ENCODE measurements at regions not wholly inside any gene's neighbourhood (a gene's known extent, or its start where the extent isn't known, plus 50 kb on each side); places are given as distances from the start of the nearest gene placed in this dataset.
"Not testable (repeated sequence)": the region's sequence is repeated elsewhere in the genome, so short reads cannot be mapped to it uniquely, and the experiment has no call there.

DNA sequence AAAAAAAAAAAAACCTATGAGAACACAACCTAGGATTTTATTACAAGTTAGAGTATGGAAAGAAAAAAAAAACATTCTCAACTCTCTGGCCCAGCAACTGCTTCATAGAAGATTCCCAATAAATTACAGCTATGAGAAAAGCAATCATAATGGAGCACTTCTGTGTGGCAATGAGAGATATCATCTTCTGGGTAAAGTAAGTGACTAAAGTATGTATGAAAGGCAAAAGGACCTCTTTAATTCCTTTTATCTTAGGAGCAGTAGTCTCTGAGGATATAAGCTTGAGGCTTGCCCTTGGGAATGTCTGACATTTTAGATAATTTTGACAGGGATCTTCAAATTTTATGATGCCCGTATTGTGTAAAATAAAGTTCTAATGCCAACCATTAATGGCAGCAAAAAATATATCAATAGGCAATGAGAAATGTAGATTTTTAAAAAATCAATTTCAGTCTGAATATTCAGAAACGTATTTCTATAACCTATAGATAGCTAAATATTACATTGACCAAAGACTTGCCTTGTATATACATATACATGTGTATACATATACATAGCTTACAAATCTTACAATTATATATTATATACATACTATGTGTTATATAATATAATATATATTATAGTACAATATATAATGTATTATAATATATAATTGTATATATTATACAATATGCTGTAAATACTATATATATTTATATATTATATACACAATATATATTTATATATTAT lies 823.9 kb upstream of the SLITRK1 start:
- no peak for DNase-seq (ENCODE audit: insufficient read length, low spot score)

DNA sequence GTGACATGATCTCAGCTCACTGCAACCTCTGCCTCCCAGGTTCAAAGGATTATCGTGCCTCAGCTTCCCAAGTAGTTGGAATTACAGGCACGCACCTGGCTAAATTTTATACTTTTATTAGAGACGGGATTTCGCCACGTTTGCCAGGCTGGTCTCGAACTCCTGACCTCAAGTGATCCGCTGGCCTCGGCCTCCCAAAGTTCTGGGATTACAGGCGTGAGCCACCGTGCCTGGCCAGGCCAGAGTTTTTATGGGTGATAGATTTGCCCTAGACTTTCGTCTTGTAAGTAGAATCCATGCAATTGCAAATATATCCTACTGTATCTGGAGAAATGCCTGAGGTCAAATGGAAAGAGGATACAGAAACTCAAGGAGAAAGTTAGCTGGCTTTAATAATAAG lies 819.9 kb upstream of the SLITRK1 start:
- FAIRE-seq (no peak), DNase-seq (ENCODE audit: insufficient read length, low spot score) (no peak)

More for the DNA sequence above, 823.9 kb upstream of the SLITRK1 start:
- no peak for FAIRE-seq

DNA sequence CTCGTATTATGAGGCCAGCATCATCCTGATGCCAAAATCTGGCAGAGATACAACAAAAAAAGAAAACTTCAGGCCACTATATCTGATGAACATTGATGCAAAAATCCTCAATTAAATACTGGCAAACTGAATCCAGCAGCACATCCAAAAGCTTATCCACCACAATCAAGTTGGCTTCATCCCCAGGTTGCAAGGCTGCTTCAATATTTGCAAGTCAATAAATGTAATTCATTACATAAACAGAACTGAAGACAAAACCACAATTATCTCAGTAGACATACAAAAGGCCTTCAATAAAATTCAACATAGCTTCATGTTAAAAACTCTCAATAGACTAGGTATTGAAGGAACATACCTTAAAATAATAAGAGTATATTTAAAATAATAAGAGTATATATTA lies 815.3 kb upstream of the SLITRK1 start:
- DNase-seq (ENCODE audit: insufficient read length, low spot score); FAIRE-seq: not testable (repeated sequence)

DNA sequence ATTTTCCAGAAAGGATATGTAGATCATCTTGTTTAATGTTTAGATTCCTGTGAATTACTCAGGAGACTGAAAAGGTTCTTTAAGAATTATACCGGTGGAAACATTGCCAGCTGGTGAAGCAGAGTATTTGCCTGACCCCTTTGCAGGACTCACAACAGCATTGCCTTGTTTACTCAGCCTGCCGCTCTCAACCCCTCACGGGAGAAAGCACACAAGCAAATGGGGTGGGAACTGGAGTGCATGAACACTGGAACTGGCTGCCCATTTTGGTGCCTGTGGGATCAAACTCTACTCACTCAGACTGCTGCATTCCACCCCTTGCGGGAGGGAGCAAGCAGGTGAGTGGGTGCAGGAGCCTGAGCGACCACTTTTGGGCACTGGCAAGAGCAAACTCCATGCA lies 804.7 kb upstream of the SLITRK1 start:
- FAIRE-seq, result no peak
- DNase-seq (ENCODE audit: insufficient read length, low spot score), result no peak

DNA sequence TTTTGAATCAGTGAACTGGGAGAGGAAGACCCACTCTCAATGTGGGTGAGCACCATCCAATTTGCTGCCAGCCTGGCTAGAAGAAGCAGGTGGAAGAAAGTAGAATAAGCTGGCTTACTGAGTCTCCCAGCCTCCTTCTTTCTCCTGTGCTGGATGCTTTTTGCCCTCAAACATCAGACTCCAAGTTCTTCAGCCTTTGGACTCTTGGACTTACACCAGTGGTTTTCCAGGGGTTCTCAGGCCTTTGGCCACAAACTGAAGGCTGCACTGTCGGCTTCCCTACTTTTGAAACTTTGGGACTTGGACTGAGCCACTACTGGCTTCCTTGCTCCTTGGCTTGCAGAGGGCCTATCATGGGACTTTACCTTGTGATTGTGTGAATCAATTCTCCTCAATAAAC lies 804.2 kb upstream of the SLITRK1 start:
- FAIRE-seq (no peak), DNase-seq (ENCODE audit: insufficient read length, low spot score) (no peak)

DNA sequence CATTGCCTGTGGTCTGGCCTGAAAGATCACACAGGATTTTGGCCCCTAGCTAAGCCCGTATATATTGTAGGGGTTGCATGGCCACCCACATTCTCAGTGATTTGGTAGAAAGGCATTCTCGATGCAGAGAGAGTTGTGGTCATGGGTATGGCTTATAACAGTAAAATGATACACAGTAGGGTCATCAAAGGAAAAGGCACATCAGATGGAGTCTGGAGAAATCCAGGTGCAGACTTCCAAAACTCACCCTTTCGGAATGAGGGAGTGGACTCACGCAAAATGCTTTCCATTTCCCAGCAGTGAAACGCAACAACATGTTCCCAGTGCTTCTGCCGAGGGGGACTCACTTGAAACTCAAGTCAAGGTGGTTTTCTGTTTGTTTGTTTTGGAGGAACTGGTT lies 802.5 kb upstream of the SLITRK1 start:
- FAIRE-seq, result no peak
- DNase-seq (ENCODE audit: insufficient read length, low spot score), result no peak

DNA sequence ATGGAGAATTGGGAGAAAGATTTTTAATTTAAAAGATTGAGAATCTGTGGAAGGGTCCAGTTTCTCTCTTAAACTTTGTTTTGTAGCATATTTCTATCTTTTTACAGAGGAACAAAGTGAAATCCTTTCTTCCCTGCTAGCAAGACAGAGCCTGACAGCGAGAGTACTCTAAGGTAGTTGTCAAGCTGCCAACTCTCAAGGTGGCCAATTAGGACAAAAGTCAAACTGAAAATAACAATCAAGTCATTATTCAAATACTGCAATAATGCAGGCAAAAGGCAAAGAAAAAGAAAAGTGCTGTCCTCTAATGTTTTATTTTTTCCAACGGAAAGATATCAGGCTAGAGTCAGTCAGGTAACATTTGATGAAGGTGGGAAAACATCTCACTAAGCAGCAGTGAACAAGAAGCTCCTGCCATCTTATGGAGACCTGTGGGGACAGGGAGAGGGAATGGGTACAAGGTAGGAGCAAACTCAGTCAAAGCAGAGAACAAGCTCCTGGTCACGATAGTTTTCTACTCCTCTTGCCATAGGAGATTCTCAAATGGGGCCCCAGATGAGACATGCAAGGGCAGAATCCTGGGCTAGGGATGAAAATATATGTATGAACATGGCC lies 801.9 kb upstream of the SLITRK1 start:
- FAIRE-seq, result no peak
- DNase-seq (ENCODE audit: insufficient read length, low spot score), result no peak

DNA sequence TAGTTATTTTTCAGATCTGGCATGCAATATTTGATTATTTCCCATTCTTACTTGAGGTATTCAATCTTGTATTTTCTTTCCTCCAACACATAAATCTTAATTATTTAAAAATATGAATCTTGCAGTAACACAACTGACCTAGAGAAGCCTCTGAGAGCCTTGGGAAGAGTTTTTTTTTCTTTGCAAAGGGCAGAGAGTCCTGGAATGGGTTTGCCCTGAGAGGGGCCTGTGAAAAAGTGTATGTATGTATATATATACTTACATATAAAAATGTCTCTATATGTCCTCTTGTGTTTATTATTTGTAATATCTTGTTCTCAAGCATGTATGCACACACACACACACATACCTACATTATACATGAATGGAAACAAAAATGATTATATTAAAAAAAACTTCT lies 801.2 kb upstream of the SLITRK1 start:
- no peak for FAIRE-seq
- no peak for DNase-seq (ENCODE audit: insufficient read length, low spot score)

DNA sequence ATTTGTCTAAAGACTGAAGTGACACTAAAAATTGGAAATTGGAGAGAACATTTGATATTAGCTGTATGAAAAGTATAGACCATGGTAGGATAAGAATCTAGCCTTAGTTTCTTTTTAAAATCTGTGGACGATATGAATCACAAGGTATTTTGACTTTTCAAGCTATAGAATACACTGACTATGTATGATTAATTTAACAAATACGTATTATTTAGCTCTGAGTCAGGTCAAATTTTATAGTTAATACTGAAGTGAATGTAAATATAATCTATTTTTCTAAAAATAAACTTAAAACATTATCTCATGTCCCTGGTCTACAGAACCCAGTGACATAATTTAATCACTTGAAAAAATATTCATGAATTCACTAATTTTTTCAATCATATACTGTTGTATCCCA lies 795.6 kb upstream of the SLITRK1 start:
- FAIRE-seq, result no peak

DNA sequence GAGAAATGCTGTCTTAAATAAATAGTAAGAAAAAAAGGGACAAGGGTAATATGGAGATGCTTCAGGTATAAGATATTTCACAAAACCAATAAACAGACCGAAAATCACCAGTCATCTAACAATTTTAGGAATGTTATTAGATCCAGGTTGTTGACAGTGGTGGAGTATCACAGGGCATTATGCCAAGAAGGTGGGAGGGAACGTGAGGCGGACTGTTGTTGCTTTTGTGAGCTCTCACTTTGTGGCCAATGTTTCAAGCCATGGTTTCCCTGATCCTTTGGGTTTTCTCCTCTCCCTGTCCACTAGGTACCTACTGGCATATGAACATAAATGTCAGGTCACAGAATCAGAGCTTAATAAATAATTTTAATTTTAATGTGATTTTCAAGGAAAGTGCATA lies 790.3 kb upstream of the SLITRK1 start:
- FAIRE-seq (no peak), DNase-seq (ENCODE audit: insufficient read length, low spot score) (no peak)

More for the DNA sequence above, 795.6 kb upstream of the SLITRK1 start:
- no peak for DNase-seq (ENCODE audit: insufficient read length, low spot score)

DNA sequence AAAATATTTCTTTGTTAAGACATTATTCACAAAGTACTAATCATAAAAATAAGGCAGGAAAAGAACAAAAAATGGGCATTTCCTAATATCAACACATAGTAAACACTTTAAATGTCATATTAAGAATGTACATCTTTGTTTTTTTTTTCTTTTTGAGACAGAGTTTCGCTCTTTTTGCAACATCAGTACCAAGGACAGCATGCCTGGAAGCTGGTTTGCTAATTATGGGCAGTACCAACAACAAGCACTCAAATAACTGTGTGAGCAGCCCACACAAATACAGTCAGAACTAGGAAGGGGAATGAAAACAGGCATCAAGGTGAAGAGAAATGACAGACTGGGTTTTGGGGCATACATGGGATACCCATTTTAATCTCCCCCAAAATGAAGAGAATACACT lies 788.0 kb upstream of the SLITRK1 start:
- DNase-seq (ENCODE audit: insufficient read length, low spot score) (no peak), FAIRE-seq (no peak)

DNA sequence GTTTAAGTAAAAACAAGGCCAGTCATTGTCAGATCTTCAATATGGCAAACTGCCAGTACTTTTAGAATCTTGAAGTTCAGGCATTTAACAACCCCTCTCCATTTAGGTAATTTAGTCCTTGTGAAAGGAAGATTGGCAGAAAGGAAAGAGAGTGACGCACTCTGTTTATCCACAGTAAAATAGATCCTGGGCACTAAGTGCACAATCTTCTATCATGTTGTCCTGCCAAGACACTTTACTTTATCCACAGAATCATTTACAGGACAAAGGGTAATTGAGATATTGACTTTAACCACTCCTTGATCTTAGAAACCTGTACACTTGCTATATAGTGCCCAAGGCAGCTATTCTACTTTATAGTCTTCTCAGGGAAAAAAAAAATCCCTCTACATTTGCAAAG lies 786.4 kb upstream of the SLITRK1 start:
- no peak for DNase-seq (ENCODE audit: insufficient read length, low spot score)
- no peak for FAIRE-seq

DNA sequence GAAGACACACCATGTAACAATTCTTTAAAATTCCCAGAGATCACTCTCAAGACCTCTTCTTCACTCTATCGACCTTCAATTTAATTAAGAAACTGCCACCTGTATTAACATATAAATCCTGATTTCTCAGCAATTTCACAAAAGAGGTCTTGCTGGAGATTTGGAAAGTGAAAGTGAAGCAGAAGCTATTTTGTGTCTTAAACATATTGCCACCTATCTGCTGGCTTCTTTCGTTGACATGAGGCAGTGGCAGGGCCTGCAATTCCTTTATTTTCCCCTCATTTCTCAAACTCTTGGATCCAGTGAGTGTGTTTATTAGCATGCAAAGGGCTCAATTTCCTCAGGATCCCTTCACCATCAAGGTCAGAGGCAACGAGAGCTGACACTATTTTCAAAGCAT lies 780.2 kb upstream of the SLITRK1 start:
- no peak for FAIRE-seq
- DNase-seq (ENCODE audit: insufficient read length, low spot score), result no peak

DNA sequence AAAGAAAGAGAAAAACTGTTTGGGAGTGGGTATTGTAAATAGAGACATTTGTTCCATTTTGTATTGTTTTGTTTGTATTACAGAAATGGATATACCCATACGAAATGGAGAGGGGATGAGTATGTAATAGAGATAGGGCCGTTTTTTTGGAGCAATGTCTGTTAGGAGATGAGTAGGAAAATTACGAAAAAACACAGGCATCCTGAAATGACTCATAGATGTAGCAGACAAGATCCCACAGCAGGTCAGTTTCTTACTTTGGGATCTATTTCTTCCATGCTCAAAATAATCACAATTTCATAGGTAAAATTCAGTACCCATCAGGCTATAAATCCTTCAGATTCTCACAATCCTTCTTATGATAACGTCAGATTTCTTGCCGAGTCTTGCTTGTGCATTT lies 779.4 kb upstream of the SLITRK1 start:
- no peak for FAIRE-seq
- no peak for DNase-seq (ENCODE audit: insufficient read length, low spot score)

DNA sequence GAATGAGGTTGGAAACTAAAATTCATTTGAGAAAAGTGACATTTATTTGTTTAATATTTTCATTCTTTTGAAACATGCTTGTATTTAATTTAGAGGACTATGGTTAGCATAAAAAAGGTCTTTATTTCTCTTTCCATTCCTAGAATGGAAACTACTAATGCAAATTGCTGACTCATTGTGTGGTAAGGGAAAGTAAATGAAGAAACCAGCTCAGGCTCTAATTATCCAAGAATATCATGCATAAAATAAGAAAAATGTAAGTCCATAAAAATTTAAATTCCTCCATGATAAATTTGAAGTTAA lies 777.0 kb upstream of the SLITRK1 start:
- no peak for FAIRE-seq
- no peak for DNase-seq (ENCODE audit: insufficient read length, low spot score)

DNA sequence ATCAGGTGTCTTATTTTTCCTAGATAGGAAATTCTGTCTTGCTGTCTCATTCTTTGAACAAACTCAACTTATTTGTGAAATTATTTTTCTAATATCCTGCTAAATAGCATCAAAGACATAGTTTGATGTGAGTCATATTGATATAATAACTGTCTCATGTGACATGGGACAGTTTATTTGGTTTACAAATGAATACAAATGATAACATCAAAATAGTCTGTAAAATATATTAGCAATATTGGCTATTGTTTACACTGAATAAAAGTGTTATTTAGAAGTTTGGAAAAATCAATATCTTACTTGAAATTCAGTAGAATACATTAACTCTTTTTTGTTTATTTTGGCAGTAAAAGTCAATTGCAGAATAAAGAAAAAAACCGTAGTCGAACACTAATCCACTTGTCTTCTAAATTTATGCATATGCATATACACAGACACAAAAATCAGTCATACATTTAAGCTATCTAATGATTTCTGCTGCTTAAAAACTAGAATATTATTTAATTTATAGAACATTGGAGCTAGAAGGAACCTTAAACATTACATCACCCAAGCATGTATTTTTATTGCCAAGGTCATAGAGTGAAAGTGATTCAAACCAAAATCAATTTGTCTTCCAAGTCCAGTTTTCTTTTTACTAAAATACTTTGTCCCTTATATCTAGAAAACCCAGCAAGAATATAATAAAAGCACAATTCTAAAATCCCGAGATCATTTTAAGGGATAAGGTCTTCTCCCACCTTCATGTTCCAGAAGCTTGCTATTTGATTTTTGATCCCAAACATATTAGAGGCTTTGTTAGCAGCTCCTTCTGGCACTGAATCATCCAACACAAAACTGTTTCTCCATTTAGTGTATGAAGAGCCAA lies 776.5 kb upstream of the SLITRK1 start:
- FAIRE-seq, result no peak

DNA sequence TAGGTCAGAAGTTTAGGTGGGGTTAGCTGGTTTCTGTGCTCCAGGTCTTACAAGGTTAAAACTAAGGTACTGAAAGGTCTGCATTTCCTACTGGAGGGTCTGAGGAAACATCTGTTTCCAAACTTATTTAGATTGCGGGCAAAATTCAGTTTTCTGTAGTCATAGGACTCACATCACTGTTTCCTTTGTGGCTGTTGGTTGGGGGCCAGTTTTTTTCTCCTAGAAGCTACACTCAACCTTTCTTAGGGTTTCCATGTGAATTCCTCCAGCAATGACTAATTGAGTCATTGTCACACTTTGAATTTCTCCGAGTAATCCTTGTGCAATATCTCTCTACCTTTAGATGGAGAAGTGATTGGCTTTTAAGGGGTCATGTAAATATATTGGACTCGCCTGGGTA lies 773.4 kb upstream of the SLITRK1 start:
- FAIRE-seq (no peak), DNase-seq (ENCODE audit: insufficient read length, low spot score) (no peak)

More for the DNA sequence above, 776.5 kb upstream of the SLITRK1 start:
- DNase-seq (ENCODE audit: insufficient read length, low spot score), result no peak

DNA sequence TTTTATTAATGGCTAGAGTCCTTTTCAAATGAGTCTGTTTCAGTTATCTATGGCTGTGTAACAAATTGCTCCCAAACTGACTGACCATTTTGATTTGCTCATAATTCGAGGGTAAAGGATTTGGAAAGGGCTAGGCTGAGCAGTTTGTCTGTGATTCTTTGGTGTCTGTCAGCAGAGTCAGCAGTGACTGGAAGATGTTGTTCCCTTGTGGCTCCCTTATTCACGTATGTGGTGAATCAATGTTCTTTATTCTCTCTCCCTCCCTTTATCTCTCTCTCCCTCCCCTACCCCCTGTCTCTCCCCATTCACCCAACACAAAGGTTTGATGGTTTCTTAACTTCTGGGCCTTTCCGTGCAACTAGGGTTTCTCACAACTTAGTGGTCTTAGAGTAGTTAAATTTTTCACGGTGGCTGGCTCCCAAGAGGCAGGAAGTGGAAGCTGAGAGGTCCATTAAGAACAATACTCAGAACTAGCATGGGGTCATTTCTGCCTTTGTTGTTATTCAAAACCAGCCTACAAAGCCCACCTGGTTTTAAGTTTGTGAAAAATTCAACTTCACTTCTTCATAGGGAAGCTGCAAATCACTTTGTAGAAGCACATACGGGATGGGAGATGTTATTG lies 772.5 kb upstream of the SLITRK1 start:
- DNase-seq (ENCODE audit: insufficient read length, low spot score), result no peak
- no peak for FAIRE-seq

DNA sequence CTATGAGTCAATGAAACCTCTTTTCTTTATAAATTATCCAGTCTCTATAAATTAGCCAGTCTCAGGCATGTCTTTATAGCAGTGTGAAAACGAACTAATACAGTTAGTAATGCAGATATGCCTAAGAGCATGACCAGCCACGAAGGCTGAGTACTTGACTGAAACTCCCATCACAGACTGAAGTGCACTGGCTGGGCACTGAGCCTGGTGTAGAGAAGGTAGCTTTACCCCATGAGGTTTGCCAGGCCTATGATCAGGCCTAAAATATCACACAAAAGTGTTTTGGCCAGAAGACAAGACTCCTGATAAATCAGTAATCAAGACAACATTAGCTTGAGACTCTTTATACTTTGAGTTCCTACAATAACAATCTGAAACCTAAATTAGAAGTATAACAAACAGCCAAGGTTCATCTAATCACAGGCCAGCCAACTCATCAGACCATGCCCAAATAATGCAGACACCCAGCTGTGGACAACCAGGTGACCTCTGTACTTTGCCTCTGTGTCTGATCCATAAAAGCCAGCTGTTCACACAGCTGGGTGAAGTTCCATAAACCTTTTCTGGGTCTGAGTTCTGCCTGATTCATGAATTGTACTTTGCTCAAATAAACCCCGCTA lies 771.8 kb upstream of the SLITRK1 start:
- DNase-seq (ENCODE audit: insufficient read length, low spot score) (no peak), FAIRE-seq (no peak)

DNA sequence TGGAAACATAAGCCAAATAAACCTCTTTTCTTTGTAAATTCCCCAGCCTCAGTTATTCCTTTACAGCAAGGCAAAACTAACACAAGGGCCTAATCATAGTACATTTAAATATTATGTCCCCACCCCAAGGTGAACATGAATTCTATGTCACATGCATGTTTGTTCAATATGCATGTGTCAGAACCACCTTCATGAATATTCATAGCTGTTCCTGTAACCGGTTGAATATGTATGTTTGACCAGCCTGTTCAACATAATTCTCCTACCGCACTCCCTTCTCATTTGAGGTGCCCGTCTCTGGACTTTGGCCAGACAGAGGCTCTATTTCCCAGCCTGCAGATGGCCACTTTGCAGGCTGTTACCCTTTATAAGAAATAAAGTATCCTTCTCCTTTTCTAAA lies 769.4 kb upstream of the SLITRK1 start:
- no peak for DNase-seq (ENCODE audit: insufficient read length, low spot score)
- no peak for FAIRE-seq

DNA sequence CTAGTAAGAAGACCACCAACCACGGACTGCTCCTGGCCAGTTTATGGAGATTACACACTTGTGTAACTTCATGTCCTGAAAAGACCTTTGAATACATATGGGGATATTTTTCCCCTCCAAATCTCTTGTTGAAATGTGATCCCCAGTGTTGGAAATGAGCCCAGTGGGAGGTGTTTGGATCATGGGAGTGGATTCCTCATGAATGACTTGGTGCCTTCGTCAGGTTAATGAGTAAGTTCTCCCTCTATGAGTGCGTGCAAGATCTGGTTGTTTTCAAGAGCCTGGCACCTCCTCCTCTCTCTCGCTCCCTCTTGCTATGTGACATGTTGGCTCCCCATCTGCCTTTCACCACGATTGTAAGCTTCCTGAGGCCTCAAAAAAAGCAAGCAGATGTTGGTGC lies 769.0 kb upstream of the SLITRK1 start:
- FAIRE-seq (no peak), DNase-seq (ENCODE audit: insufficient read length, low spot score) (no peak)

Measured in GM19239 (cell line).